ENCODE measurements at regions not wholly inside any gene's neighbourhood (a gene's known extent, or its start where the extent isn't known, plus 50 kb on each side); places are given as distances from the start of the nearest gene placed in this dataset.

DNA sequence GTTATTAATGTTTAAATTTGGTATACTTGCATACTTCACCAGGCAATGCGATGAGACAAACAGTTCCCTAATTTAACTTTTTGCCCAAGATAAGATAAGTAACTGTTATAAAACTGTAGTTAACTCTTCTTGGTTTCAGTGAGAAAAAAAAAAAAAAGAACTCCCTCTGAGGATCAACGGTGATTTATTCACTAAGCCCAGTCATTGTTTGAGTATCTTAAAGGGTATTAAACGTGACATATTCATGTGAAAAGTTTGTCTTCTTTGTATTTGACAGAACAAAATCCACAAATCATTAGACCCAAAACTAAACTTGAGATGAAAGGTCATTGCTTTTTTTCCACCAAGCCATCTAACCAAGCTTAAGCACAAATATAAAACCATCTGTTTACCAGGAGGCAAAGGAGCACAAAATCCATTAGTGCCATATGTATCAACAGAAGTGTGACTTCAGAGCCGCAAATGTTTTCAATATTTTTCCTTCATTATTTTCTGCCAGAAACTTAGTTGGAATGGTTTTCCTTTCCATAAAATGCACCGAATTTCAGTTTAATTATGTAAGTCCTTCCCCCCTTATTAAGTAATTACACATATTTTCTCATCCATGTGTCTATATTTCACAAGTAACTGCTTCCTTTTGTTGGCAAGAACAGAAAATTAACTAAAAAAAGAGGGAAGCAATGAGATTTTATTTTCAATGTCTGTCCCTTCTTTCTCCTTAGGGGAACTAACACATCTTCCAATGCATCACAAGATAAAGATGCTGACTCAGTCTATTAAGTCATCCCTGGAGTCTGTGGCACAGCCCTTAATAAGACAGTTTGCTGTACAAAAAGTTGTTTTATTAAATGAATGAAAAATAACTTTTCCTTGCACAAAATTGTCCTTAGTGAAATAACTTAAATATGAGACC lies 92.2 kb upstream of the RAP2B start:
- FAIRE-seq: peak; percentile 46
- no peaks in the 10 kb centered on the region for H3K4me1 ChIP-seq (ENCODE audit: control insufficient read depth, extremely low read depth, insufficient read depth, low read length)
- ChIA-PET POLR2A (no interaction called here), CTCF (interaction anchor here (0.6 kb wide), 1 partner anchor 578 kb away, joined by 3 read pairs; no protein-coding TSS in a partner anchor)
- H3K9me1 ChIP-seq (replicated peaks; ENCODE audit: control insufficient read depth, extremely low read depth, insufficient read depth, low read length): no peaks in the 10 kb centered on the region
- H3K79me2 ChIP-seq (ENCODE audit: control insufficient read depth, insufficient read depth, low read length): no peaks in the 10 kb centered on the region
- BruUV-seq (replicated peaks): no TSS peak
- no peak for DNase-seq (ENCODE audit: low read depth, low spot score)
- no peak overlapping the region for H3K27ac ChIP-seq (ENCODE audit: insufficient read depth, low read depth, low read length)
- intact Hi-C loops (cut with micrococcal nuclease) (no loop called here), dilution Hi-C loops (cut with MboI; ENCODE audit: extremely low pct_ligation_motif_present, low sequenced_read_pairs) (no loop called here)
- H4K20me1 ChIP-seq (replicated peaks; ENCODE audit: control insufficient read depth, extremely low read depth, insufficient read depth, low read length): no peaks in the 10 kb centered on the region
- no peaks in the 10 kb centered on the region for H3K27me3 ChIP-seq (ENCODE audit: control insufficient read depth in 2 of 2, insufficient read depth in 2 of 2, low read length in 2 of 2)
- no peak overlapping the region for H2AFZ ChIP-seq (ENCODE audit: low read depth, low read length)
- no peaks in the 10 kb centered on the region for H3K36me3 ChIP-seq (ENCODE audit: control insufficient read depth in 2 of 2, extremely low read depth in 1 of 2, insufficient read depth in 2 of 2, low read length in 2 of 2)
- no peak overlapping the region for H3K4me2 ChIP-seq (ENCODE audit: insufficient read depth, low read length)
- no peaks in the 10 kb centered on the region for H3K9me3 ChIP-seq (replicated peaks; ENCODE audit: control insufficient read depth, insufficient read depth, low read length)
- no peak overlapping the region for H3K9ac ChIP-seq (replicated peaks; ENCODE audit: extremely low read depth, insufficient read depth, low read length)
- H3K4me3 ChIP-seq (replicated peaks in 1 of 3; ENCODE audit: insufficient read depth in 1 of 3, low read depth in 1 of 3, low read length in 3 of 3): no peak overlapping the region
- TF ChIP-seq FOS (IDR thresholded peaks at IDR 0.05; ENCODE audit: borderline replicate concordance, insufficient read depth, low read length) (no peak), POLR2A (IDR thresholded peaks at IDR 0.05; ENCODE audit: low read depth, low read length) (no peak), POLR2AphosphoS5 (IDR thresholded peaks at IDR 0.05; ENCODE audit: insufficient read depth, low read depth, low read length) (no peak), GATA2 (IDR thresholded peaks at IDR 0.05; ENCODE audit: insufficient read depth, insufficient read length, low read depth, low read length) (no peak)
- TF ChIP-seq, protein P1, sequence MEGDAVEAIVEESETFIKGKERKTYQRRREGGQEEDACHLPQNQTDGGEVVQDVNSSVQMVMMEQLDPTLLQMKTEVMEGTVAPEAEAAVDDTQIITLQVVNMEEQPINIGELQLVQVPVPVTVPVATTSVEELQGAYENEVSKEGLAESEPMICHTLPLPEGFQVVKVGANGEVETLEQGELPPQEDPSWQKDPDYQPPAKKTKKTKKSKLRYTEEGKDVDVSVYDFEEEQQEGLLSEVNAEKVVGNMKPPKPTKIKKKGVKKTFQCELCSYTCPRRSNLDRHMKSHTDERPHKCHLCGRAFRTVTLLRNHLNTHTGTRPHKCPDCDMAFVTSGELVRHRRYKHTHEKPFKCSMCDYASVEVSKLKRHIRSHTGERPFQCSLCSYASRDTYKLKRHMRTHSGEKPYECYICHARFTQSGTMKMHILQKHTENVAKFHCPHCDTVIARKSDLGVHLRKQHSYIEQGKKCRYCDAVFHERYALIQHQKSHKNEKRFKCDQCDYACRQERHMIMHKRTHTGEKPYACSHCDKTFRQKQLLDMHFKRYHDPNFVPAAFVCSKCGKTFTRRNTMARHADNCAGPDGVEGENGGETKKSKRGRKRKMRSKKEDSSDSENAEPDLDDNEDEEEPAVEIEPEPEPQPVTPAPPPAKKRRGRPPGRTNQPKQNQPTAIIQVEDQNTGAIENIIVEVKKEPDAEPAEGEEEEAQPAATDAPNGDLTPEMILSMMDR (IDR thresholded peaks at IDR 0.05; ENCODE audit: extremely low read depth in 1 of 2, insufficient read depth in 1 of 2, low read depth in 1 of 2, low read length in 2 of 2): no peak
